Smooth muscle cell (in vitro differentiated cells): ENCODE measurements at regions not wholly inside any gene's neighbourhood (a gene's known extent, or its start where the extent isn't known, plus 50 kb on each side); places are given as distances from the start of the nearest gene placed in this dataset.
"Not testable (repeated sequence)": the region's sequence is repeated elsewhere in the genome, so short reads cannot be mapped to it uniquely, and the experiment has no call there.

Source experiments
- DNase-seq: peaks from one replicate; lab custom pipeline; 2025; ENCODE audit not compliant: unreplicated experiment; lab: John Stamatoyannopoulos, UW
- H2AFZ ChIP-seq: fragments of 200-600 bp; sonication (generic); 2 replicates; pipeline ENCODE4 v1.6.0; 2016; ENCODE audit warnings: antibody characterized with exemption, low read depth, mild to moderate bottlenecking
- H3F3A ChIP-seq: fragments of 200-600 bp; sonication (generic); 2 replicates; pipeline ENCODE4 v1.6.0; 2017; ENCODE audit warnings: antibody characterized with exemption, low read depth
- H3K27ac ChIP-seq: fragments of 200-600 bp; sonication (generic); 2 replicates; pipeline ENCODE4 v1.5.1; 2016; ENCODE audit warnings: low read depth, mild to moderate bottlenecking
- H3K27me3 ChIP-seq: fragments of 200-600 bp; sonication (generic); 2 replicates; pipeline ENCODE4 v1.6.1; 2016; ENCODE audit warnings: low read depth, mild to moderate bottlenecking
- H3K36me3 ChIP-seq: fragments of 200-600 bp; sonication (generic); 2 replicates; pipeline ENCODE4 v1.5.1; 2016; ENCODE audit warnings: low read depth
- H3K4me1 ChIP-seq: fragments of 200-600 bp; sonication (generic); 2 replicates; pipeline ENCODE4 v1.5.1; 2016; ENCODE audit warnings: low read depth
- H3K4me2 ChIP-seq: fragments of 200-600 bp; sonication (generic); 2 replicates; pipeline ENCODE4 v1.6.0; 2016; ENCODE audit warnings: mild to moderate bottlenecking
- H3K4me3 ChIP-seq: fragments of 200-600 bp; sonication (generic); 2 replicates; pipeline ENCODE4 v1.5.1; 2016; ENCODE audit warnings: mild to moderate bottlenecking
- H3K79me2 ChIP-seq: fragments of 200-600 bp; sonication (generic); 2 replicates; pipeline ENCODE4 v1.6.0; 2016; ENCODE audit warnings: low read depth, mild to moderate bottlenecking
- H3K9ac ChIP-seq: fragments of 200-600 bp; sonication (generic); 2 replicates; pipeline ENCODE4 v1.6.0; 2016; ENCODE audit warnings: low read depth
- H3K9me3 ChIP-seq: fragments of 200-600 bp; sonication (generic); replicated peaks from 2 replicates; pipeline ENCODE4 v1.5.1; 2016; ENCODE audit warnings: low read depth
- H4K20me1 ChIP-seq: fragments of 200-600 bp; sonication (generic); 2 replicates; pipeline ENCODE4 v1.6.0; 2016; ENCODE audit warnings: low read depth
- WGBS: methylation state at CpG from one replicate; pipeline ENCODE4 v1.1.7; 2016; ENCODE audit warnings: low lambda C conversion rate; 5-methylcytosine and 5-hydroxymethylcytosine counted together
- TF ChIP-seq, protein P1 (sequence below): fragments of 200-600 bp; sonication (generic); IDR thresholded peaks from 2 replicates; pipeline ENCODE4 v1.5.1; 2017; ENCODE audit warnings: borderline replicate concordance, mild to moderate bottlenecking, antibody characterized with exemption; ENCODE audit not compliant: insufficient read depth, poor library complexity, severe bottlenecking

DNA sequence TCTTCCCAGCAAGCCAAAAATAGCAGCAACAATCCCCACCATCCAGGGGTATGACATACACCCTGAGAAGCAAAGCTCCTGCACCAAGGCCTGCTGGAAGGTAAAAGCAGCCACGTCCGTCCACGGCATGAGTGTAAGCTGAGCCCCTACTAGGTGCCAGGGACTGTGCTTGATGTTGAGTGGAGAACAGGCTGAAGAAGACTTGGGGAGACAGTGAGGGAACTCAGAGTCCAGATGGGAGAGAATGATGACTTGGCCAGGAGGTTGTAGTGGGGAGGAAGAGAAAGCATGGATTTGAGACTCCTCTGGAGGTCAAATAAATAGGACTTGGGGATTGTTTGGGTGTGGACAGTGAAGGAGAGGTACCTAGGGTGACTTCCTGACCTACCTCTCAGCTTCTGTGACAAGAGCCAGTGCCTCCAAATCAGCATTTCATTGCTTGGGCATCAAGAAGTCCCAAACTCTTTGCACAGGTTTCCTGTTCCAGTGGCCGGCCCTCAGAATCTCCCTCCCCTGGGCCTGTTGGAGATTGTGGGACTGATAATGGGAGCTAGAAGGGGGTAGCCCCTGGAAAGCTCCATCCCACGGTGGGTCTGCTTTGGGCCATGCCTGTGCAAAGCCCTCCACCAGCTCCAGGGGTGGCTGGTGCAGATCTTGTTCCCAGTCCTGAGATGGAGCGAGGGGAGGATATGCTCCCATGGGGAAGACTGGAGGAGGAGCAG lies 58.3 kb upstream of the ADAMTS2 start:
- peaks cover 8% of the 10 kb centered on the region for H3K9me3 ChIP-seq
- no peaks in the 10 kb centered on the region for H3K36me3 ChIP-seq
- H3K9ac ChIP-seq: no peak overlapping the region
- H3K4me1 ChIP-seq: no peaks in the 10 kb centered on the region
- no peaks in the 10 kb centered on the region for H4K20me1 ChIP-seq
- no peak for DNase-seq
- H3K4me3 ChIP-seq: no peak overlapping the region
- H3K4me2 ChIP-seq: no peak overlapping the region
- H2AFZ ChIP-seq: no peak overlapping the region
- H3K79me2 ChIP-seq: no peaks in the 10 kb centered on the region
- TF ChIP-seq, protein P1, sequence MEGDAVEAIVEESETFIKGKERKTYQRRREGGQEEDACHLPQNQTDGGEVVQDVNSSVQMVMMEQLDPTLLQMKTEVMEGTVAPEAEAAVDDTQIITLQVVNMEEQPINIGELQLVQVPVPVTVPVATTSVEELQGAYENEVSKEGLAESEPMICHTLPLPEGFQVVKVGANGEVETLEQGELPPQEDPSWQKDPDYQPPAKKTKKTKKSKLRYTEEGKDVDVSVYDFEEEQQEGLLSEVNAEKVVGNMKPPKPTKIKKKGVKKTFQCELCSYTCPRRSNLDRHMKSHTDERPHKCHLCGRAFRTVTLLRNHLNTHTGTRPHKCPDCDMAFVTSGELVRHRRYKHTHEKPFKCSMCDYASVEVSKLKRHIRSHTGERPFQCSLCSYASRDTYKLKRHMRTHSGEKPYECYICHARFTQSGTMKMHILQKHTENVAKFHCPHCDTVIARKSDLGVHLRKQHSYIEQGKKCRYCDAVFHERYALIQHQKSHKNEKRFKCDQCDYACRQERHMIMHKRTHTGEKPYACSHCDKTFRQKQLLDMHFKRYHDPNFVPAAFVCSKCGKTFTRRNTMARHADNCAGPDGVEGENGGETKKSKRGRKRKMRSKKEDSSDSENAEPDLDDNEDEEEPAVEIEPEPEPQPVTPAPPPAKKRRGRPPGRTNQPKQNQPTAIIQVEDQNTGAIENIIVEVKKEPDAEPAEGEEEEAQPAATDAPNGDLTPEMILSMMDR: no peak
- H3K27ac ChIP-seq: no peak overlapping the region
- H3K27me3 ChIP-seq: no peaks in the 10 kb centered on the region
- WGBS: 76% methylated on average over 6 of the region's 6 CpGs
- H3F3A ChIP-seq: no peaks in the 10 kb centered on the region

DNA sequence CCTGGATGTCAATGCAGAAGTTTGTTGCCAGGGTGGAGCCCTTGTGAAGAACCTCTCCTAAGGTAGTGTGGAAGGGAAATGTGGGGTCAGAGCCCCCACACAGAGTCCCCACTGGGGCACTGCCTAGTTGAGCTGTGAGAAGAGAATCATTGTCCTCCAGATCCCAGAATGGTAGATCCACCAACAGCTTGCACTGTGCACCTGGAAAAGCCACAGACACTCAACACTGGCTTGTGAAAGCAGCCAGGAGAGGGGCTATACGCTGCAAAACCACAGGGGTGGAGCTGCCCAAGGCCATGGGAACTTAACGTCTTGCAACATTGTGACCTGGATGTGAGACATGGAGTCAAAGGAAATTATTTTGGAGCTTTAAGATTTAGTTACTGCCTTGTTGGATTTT lies 55.2 kb upstream of the ADAMTS2 start:
- H2AFZ ChIP-seq, H3K9ac ChIP-seq, DNase-seq, H3K27me3 ChIP-seq, H3K36me3 ChIP-seq, H3K9me3 ChIP-seq, H3K4me1 ChIP-seq, H3K4me3 ChIP-seq, H3K27ac ChIP-seq, H3K4me2 ChIP-seq, H3K79me2 ChIP-seq, H3F3A ChIP-seq, H4K20me1 ChIP-seq: not testable (repeated sequence)
- WGBS: 78% methylated on average over 2 of the region's 2 CpGs

DNA sequence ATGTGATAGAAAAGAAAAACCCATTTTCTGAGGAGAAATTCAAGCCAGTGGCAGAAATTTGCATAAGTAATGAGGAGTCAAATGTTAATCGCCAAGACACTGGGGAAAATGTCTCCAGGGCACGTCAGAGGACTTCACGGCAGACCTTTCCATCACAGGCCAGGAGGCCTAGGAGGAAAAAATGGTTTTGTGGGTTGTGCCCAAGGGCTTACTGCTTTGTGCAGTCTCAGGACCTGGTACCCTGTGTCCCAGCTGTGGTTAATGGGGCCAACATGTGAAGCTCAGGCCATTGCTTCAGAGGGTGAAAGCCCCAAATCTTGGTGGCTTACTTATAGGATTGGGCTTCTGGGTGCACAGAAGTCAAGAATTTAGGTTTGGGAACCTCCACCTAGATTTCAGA lies 54.8 kb upstream of the ADAMTS2 start:
- Histone ChIP-seq H3K27ac (no peak overlapping the region), H3K9me3 (peaks cover 8% of the 10 kb centered on the region), H2AFZ (no peak overlapping the region), H3K79me2 (no peaks in the 10 kb centered on the region), H3K4me1 (no peaks in the 10 kb centered on the region), H3K9ac (no peak overlapping the region), H3K4me2 (no peak overlapping the region), H3K36me3 (no peaks in the 10 kb centered on the region), H3K27me3 (no peaks in the 10 kb centered on the region), H4K20me1 (no peaks in the 10 kb centered on the region), H3K4me3 (no peak overlapping the region), H3F3A (no peaks in the 10 kb centered on the region)
- WGBS: 45% methylated on average over 3 of the region's 3 CpGs
- no peak for DNase-seq
- TF ChIP-seq, protein P1: no peak

DNA sequence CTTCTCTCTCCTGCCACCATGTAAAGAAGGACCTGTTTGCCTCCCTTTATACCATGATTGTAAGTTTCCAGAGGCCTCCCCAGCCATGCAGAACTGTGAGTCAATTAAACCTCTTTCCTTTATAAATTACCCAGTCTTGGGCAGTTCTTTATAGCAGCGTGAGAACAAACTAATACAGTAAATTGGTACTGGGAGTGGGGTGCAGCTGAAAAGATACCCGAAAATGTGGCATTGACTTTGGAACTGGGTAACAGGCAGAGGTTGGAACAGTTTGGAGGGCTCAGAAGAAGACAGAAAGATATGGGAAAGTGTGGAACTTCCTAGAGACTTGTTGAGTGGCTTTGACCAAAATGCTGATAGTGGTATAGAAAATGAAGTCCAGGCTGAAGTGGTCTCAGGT lies 54.1 kb upstream of the ADAMTS2 start:
- not testable (repeated sequence) for H3F3A ChIP-seq

DNA sequence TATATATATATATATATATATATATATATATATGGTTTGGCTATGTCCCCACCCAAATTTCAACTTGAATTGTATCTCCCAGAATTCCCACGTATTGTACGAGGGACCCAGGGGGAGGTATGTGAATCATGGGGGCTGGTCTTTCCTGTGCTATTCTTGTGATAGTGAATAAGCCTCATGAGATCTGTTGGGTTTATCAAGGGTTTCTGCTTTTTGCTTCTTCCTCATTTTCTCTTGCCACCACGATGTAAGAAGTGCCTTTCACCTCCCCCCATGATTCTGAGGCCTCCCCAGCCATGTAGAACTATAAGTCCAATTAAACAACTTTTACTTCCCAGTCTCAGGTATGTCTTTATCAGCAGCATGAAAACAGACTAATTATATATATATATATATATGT lies 52.3 kb upstream of the ADAMTS2 start:
- H4K20me1 ChIP-seq: no peaks in the 10 kb centered on the region
- no peak overlapping the region for H3K4me2 ChIP-seq
- H3K9me3 ChIP-seq: peaks cover 10% of the 10 kb centered on the region
- no peaks in the 10 kb centered on the region for H3K4me1 ChIP-seq
- no peak for DNase-seq
- no peak overlapping the region for H2AFZ ChIP-seq
- H3F3A ChIP-seq: no peaks in the 10 kb centered on the region
- TF ChIP-seq, protein P1: no peak
- H3K9ac ChIP-seq: no peak overlapping the region
- H3K4me3 ChIP-seq: no peak overlapping the region
- 34% methylated on average over 3 of the region's 3 CpGs for WGBS
- H3K27me3 ChIP-seq: no peaks in the 10 kb centered on the region
- H3K79me2 ChIP-seq: no peaks in the 10 kb centered on the region
- no peaks in the 10 kb centered on the region for H3K36me3 ChIP-seq
- no peak overlapping the region for H3K27ac ChIP-seq

More for the DNA sequence above, 54.1 kb upstream of the ADAMTS2 start:
- H3K36me3 ChIP-seq, H3K4me1 ChIP-seq, H3K9me3 ChIP-seq, H3K4me2 ChIP-seq, H3K9ac ChIP-seq, H3K79me2 ChIP-seq, H4K20me1 ChIP-seq, H3K27ac ChIP-seq, H3K27me3 ChIP-seq, H3K4me3 ChIP-seq, H2AFZ ChIP-seq, DNase-seq: not testable (repeated sequence)
- 90% methylated on average over 2 of the region's 2 CpGs for WGBS
